HFFc6 (cell line): ENCODE measurements at regions not wholly inside any gene's neighbourhood (a gene's known extent, or its start where the extent isn't known, plus 50 kb on each side); places are given as distances from the start of the nearest gene placed in this dataset.

ENCODE experiments used
- DNase-seq: peaks from one replicate; pipeline ENCODE4 v3.0.0-alpha.2; 2018
- H3K27ac Mint-ChIP-seq: 2 replicates; pipeline ENCODE4 v1.8.0; 2020; ENCODE audit warnings: mild to moderate bottlenecking, mixed read lengths
- H3K27me3 Mint-ChIP-seq: 2 replicates; pipeline ENCODE4 v1.8.0; 2021; ENCODE audit warnings: mild to moderate bottlenecking, moderate library complexity, mixed read lengths; ENCODE audit not compliant: insufficient read depth
- H3K36me3 Mint-ChIP-seq: 2 replicates; pipeline ENCODE4 v1.8.0; 2021; ENCODE audit warnings: low read depth, mixed read lengths
- H3K4me1 Mint-ChIP-seq: 2 replicates; pipeline ENCODE4 v1.8.0; 2020; ENCODE audit warnings: low read depth, mixed read lengths
- H3K4me3 Mint-ChIP-seq: 2 replicates; pipeline ENCODE4 v1.8.0; 2020; ENCODE audit warnings: mild to moderate bottlenecking, moderate library complexity, mixed read lengths
- H3K9me3 Mint-ChIP-seq: 2 replicates; pipeline ENCODE4 v1.8.0; 2020; ENCODE audit warnings: mild to moderate bottlenecking, mixed read lengths
- TF ChIP-seq, protein P1 (sequence below): fragments of 200-600 bp; sonication (generic); IDR thresholded peaks from 2 replicates; pipeline ENCODE4 v1.5.0; 2021; ENCODE audit warnings: antibody characterized with exemption, mild to moderate bottlenecking

DNA sequence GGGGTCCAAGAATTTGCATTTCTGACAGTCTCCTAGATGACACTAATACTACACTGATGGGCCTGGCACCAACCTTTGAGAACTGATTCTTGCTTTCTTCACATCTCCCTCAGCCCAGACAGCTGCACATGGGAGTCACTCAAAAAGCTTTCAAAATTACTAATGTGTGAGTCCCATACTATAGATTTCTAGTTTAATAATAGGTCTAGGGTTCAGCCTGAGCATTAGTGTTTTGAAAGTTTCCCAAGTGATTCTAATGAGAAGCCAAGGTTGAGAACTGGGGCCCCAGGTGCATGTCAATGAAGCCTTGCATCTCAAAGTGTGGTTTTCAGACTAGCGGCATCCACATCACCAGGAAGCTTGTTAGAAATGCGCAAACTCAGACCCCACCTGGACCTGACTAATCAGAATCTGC is 159.9 kb upstream of the CMC1 start:
- Mint-ChIP-seq H3K4me3 (no peak overlapping the region), H3K36me3 (no peaks in the 10 kb centered on the region), H3K9me3 (no peaks in the 10 kb centered on the region; the same call in 1 of the 2 replicates), H3K27ac (no peak overlapping the region), H3K4me1 (no peaks in the 10 kb centered on the region), H3K27me3 (no peaks in the 10 kb centered on the region)
- TF ChIP-seq, protein P1, sequence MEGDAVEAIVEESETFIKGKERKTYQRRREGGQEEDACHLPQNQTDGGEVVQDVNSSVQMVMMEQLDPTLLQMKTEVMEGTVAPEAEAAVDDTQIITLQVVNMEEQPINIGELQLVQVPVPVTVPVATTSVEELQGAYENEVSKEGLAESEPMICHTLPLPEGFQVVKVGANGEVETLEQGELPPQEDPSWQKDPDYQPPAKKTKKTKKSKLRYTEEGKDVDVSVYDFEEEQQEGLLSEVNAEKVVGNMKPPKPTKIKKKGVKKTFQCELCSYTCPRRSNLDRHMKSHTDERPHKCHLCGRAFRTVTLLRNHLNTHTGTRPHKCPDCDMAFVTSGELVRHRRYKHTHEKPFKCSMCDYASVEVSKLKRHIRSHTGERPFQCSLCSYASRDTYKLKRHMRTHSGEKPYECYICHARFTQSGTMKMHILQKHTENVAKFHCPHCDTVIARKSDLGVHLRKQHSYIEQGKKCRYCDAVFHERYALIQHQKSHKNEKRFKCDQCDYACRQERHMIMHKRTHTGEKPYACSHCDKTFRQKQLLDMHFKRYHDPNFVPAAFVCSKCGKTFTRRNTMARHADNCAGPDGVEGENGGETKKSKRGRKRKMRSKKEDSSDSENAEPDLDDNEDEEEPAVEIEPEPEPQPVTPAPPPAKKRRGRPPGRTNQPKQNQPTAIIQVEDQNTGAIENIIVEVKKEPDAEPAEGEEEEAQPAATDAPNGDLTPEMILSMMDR = no peak
- DNase-seq = no peak

DNA sequence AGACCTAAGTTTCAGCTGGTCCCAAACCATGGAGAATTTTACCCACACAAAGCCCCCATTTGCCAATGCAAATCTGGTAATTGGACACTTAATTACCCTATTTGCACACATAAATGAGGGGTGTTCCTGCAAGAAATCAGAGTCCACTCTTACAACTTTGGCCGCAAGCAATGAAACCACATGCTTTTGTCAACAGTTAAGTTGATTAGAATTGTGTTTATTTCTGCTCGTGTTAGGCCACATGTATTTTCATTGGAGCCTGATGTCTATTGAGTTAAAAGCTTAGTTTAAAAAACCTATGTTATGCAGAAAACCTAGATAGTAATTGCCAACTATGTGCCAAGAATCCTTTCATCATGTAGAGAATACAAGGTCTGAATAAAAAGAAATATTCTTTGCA is 153.8 kb upstream of the CMC1 start:
- Mint-ChIP-seq H3K27ac (no peak overlapping the region), H3K4me1 (no peaks in the 10 kb centered on the region; the same call in 1 of the 2 replicates), H3K27me3 (no peaks in the 10 kb centered on the region; the same call in 1 of the 2 replicates), H3K36me3 (no peaks in the 10 kb centered on the region), H3K4me3 (no peak overlapping the region), H3K9me3 (peaks cover 6% of the 10 kb centered on the region; the same call in 1 of the 2 replicates)
- TF ChIP-seq, protein P1 = no peak
- no peak for DNase-seq

DNA sequence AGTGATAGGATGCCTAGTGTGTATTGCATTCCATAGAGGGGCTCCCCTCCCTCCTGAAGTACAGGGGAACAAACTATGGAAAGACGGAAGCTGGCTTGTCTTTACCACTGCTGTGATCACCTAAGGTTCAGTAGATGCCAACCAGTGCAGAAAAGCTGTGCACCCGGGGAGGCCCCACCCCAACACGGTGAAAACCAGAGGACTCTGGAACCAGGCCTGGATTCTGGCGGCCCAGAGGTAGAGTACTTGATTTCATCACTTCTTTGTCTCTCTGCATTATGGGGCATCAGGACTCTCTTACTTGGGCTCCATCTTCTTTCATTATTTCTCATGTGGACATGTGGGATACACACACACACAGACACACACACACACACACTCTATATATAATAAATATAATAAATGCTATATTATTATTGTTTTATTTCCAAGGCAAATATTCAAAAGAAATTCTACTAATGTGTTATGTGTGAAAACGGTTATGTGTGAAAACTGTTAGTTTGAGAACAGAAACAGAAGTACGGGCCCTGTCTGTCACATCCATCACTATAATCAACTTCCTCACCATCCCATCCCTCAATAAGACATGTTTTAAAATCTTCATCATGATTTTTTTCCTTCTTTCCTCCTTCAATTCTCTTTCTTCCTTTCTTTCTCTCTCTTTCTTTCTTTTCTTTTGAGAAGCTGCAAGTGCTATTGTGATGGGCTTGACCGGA is 152.4 kb upstream of the CMC1 start:
- H3K9me3 Mint-ChIP-seq = peaks cover 9% of the 10 kb centered on the region; the same call in 1 of the 2 replicates
- no peak for DNase-seq
- H3K4me1 Mint-ChIP-seq = no peaks in the 10 kb centered on the region; the same call in 1 of the 2 replicates
- no peaks in the 10 kb centered on the region for H3K36me3 Mint-ChIP-seq
- H3K4me3 Mint-ChIP-seq = no peak overlapping the region
- H3K27ac Mint-ChIP-seq = no peak overlapping the region
- TF ChIP-seq, protein P1 = no peak
- no peaks in the 10 kb centered on the region; the same call in 1 of the 2 replicates for H3K27me3 Mint-ChIP-seq

DNA sequence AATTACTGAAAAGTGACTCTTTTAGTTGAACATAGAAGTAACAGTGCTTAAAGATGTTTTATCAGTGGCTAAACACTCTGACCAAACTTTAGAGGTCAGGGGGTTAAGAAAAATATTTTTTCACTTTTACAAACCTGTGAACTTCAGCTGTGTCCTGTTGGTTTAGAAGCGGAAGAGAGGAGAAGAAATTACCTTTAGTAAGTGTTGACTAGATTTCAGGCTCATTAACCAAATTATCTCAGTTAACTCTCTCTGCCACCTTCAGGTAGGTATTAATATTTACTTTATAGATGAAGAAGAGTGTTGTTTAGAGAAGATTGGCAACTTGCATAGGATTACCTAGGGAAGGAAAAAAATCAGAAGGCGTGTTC is 151.9 kb upstream of the CMC1 start:
- TF ChIP-seq, protein P1 = no peak
- Mint-ChIP-seq H3K27me3 (no peaks in the 10 kb centered on the region; the same call in 1 of the 2 replicates), H3K4me1 (no peaks in the 10 kb centered on the region; the same call in 1 of the 2 replicates), H3K27ac (no peak overlapping the region), H3K4me3 (no peak overlapping the region), H3K9me3 (peaks cover 9% of the 10 kb centered on the region; the same call in 1 of the 2 replicates), H3K36me3 (no peaks in the 10 kb centered on the region)
- no peak for DNase-seq

DNA sequence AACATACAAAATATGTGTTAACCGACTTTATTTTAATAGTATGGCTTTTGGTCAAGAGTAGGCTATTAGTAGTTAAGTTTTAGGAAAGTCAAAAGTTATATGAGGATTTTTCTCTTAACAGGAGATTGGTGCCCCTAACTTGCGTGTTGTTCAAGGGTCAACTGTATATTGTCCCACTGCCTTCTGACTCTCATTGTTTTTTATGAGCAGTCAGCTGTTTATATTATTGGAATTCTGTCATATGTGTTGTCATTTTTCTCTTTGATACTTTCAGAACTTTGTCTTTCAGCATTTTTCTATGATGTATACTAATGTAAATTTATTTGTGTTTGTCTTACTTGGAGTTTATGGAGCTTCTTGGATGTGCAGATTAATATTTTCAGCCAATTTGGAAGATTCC is 142.1 kb upstream of the CMC1 start:
- H3K9me3 Mint-ChIP-seq = peaks cover 34% of the 10 kb centered on the region
- H3K27ac Mint-ChIP-seq = no peak overlapping the region
- H3K27me3 Mint-ChIP-seq = 0 out of 2 replicates have a peak, but pooled peaks cover 3% of the 10 kb centered on the region
- DNase-seq = no peak
- no peaks in the 10 kb centered on the region for H3K36me3 Mint-ChIP-seq
- no peaks in the 10 kb centered on the region for H3K4me1 Mint-ChIP-seq
- H3K4me3 Mint-ChIP-seq = no peak overlapping the region
- TF ChIP-seq, protein P1 = no peak
